DOHH2 (cell line): ENCODE measurements at regions not wholly inside any gene's neighbourhood (a gene's known extent, or its start where the extent isn't known, plus 50 kb on each side); places are given as distances from the start of the nearest gene placed in this dataset.

Experiments
- H3F3A ChIP-seq: fragments of 200-600 bp; sonication (generic), shearing (Covaris generic); 2 replicates; pipeline ENCODE4 v1.6.0; 2016; ENCODE audit warnings: antibody characterized with exemption, mild to moderate bottlenecking; ENCODE audit not compliant: control insufficient read depth, insufficient read depth
- H3K27ac ChIP-seq: fragments of 200-600 bp; sonication (generic); 2 replicates; pipeline ENCODE4 v1.5.1; 2014; ENCODE audit warnings: low read depth, mild to moderate bottlenecking, low read length, moderate library complexity
- H3K27me3 ChIP-seq: fragments of 200-600 bp; sonication (generic); 2 replicates; pipeline ENCODE4 v1.6.1; 2014; ENCODE audit warnings: mild to moderate bottlenecking, low read length, mixed read lengths; ENCODE audit not compliant: control insufficient read depth
- H3K36me3 ChIP-seq: fragments of 200-600 bp; sonication (generic); 2 replicates; pipeline ENCODE4 v1.6.1; 2014; ENCODE audit warnings: mild to moderate bottlenecking, low read length, moderate library complexity, mixed read lengths; ENCODE audit not compliant: control insufficient read depth
- H3K4me1 ChIP-seq: fragments of 200-600 bp; sonication (generic); 2 replicates; pipeline ENCODE4 v1.6.1; 2014; ENCODE audit warnings: mild to moderate bottlenecking, low read length, mixed read lengths; ENCODE audit not compliant: control insufficient read depth
- H3K4me2 ChIP-seq: fragments of 200-600 bp; sonication (generic); 2 replicates; pipeline ENCODE4 v1.6.0; 2014; ENCODE audit warnings: mild to moderate bottlenecking, low read length, moderate library complexity
- H3K4me3 ChIP-seq: fragments of 200-600 bp; sonication (generic); 2 replicates; pipeline ENCODE4 v1.5.1; 2014; ENCODE audit warnings: mild to moderate bottlenecking, low read length, mixed read lengths
- H3K79me2 ChIP-seq: fragments of 200-600 bp; sonication (generic); 2 replicates; pipeline ENCODE4 v1.6.1; 2014; ENCODE audit warnings: mild to moderate bottlenecking, low read length, mixed read lengths; ENCODE audit not compliant: control insufficient read depth
- H3K9me2 ChIP-seq: fragments of 200-600 bp; sonication (generic); replicated peaks from 2 replicates; pipeline ENCODE4 v1.6.1; 2014; ENCODE audit warnings: mild to moderate bottlenecking, low read length, mixed read lengths; ENCODE audit not compliant: control insufficient read depth
- H3K9me3 ChIP-seq: fragments of 200-600 bp; sonication (generic); 2 replicates; pipeline ENCODE4 v1.6.1; 2014; ENCODE audit warnings: antibody characterized with exemption, low read length, mixed read lengths; ENCODE audit not compliant: control insufficient read depth, insufficient read depth
- H4K20me1 ChIP-seq: fragments of 200-600 bp; sonication (generic); 2 replicates; pipeline ENCODE4 v1.6.0; 2014; ENCODE audit warnings: low read depth, mild to moderate bottlenecking, antibody characterized with exemption, low read length, moderate library complexity; ENCODE audit not compliant: control insufficient read depth, insufficient read depth
- EZH2phosphoT487 ChIP-seq: fragments of 200-600 bp; sonication (generic); IDR thresholded peaks from 2 replicates; pipeline ENCODE4 v1.6.1; 2017; ENCODE audit warnings: borderline replicate concordance, mild to moderate bottlenecking, antibody characterized with exemption, low read length, moderate library complexity, mixed read lengths
- TF ChIP-seq, protein P1 (sequence below): fragments of 200-600 bp; sonication (generic); IDR thresholded peaks from one replicate; pipeline ENCODE4 v1.5.1; 2014; ENCODE audit warnings: antibody characterized with exemption, mild to moderate bottlenecking, low read depth, low read length; ENCODE audit not compliant: poor library complexity, severe bottlenecking

DNA sequence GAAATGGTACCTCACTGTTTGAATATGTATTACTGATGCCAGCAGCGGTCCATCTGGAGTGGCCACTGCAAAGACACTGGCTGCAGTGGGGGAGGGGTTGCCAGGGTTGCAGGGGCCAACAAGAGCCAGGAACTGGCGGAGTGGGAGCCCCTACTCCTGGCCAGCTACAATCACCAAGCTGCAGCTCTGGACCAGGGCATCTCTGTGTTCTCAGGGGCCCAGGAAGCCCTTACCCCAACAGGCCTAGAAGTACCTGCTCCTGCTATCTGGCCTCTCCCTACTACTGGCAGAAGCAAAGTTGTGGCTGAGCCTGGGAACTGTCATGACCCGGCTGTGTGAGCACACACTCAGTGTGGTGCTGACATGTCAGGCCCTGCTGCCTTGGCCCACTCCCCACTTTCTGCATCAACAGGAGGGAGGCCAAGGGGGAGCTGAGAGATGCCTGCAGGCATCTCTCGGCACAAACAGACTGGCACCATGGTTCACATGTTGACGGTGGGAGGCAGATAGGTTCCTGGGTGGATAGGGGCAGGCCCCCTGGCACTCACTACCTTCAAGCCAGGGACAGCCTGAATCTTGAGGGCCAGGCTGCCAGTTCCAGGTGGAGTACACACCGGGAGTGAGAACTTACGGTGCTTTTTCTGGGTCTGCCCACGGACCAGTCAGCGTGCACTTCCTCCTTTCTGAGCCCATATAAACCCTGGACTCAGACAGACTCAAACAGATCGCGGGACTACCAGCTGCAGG, 1188.0 kb downstream of the GRIK2 start:
- Histone ChIP-seq H4K20me1 (no peaks in the 10 kb centered on the region), H3K9me2 (no peaks in the 10 kb centered on the region), H3K27ac (no peak overlapping the region), H3K4me2 (no peak overlapping the region), H3K36me3 (no peaks in the 10 kb centered on the region), H3K79me2 (no peaks in the 10 kb centered on the region), H3K27me3 (no peaks in the 10 kb centered on the region), H3F3A (no peaks in the 10 kb centered on the region), H3K4me1 (no peaks in the 10 kb centered on the region), H3K4me3 (no peak overlapping the region), H3K9me3 (peaks cover 12% of the 10 kb centered on the region; the same call in 1 of the 2 replicates)
- TF ChIP-seq, protein P1, sequence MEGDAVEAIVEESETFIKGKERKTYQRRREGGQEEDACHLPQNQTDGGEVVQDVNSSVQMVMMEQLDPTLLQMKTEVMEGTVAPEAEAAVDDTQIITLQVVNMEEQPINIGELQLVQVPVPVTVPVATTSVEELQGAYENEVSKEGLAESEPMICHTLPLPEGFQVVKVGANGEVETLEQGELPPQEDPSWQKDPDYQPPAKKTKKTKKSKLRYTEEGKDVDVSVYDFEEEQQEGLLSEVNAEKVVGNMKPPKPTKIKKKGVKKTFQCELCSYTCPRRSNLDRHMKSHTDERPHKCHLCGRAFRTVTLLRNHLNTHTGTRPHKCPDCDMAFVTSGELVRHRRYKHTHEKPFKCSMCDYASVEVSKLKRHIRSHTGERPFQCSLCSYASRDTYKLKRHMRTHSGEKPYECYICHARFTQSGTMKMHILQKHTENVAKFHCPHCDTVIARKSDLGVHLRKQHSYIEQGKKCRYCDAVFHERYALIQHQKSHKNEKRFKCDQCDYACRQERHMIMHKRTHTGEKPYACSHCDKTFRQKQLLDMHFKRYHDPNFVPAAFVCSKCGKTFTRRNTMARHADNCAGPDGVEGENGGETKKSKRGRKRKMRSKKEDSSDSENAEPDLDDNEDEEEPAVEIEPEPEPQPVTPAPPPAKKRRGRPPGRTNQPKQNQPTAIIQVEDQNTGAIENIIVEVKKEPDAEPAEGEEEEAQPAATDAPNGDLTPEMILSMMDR: no peak
- no peak for TF ChIP-seq EZH2phosphoT487

DNA sequence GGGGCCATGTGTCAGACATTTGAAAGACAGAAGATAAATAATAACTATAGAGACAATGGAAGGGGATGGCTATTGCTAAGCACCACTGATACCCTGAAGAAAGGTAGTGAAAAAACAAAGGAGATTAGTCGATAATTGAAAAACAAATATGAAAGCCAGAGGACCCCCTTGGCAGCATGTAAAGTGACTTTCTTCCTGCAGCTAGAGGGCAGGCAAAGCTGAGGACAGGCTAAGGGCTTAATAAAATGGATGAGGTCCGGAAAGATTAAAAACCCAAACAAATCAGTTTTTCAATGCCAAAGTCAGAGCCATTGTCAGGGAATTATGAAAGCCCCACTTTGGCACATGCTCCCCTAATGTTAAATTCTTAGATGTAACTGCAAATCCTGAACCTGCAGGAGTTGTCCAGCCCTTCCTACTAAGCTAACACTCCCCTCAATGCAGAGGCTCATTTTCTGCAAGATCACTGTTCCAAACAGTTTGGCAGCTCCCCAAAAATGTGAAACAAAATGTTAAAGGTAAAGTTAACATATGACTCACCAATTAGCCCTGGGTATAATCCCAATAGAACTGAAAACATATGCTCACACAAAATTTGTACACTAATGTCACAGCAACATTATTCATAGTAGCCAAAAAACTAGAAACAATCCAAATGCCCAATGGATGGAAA, 1177.9 kb downstream of the GRIK2 start:
- Histone ChIP-seq H3K9me3 (no peaks in the 10 kb centered on the region), H3K4me2 (no peak overlapping the region), H3K27me3 (no peaks in the 10 kb centered on the region), H3K27ac (no peak overlapping the region), H3K36me3 (no peaks in the 10 kb centered on the region), H3K79me2 (no peaks in the 10 kb centered on the region), H3F3A (no peaks in the 10 kb centered on the region), H3K4me1 (no peaks in the 10 kb centered on the region), H4K20me1 (no peaks in the 10 kb centered on the region), H3K4me3 (no peak overlapping the region), H3K9me2 (no peaks in the 10 kb centered on the region)
- TF ChIP-seq EZH2phosphoT487: no peak
- TF ChIP-seq, protein P1: no peak

DNA sequence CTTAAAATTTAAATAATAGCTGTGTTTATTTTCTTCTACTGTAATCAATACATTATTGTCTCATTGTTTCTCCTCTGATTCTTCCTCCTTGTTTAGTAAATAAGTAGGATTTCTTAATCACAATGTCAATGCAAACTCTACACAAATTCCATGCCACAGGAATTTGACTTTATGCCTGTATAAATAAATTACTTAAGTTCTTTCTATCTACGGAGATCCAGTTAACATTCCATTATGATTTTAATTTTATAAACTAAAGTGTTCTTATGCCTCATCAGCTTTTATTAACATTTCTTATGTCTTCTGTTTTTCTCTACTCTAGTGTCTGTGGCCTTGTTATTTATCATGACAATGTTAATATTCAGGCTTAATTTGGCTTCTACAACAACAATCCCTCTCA, 1169.2 kb downstream of the GRIK2 start:
- Histone ChIP-seq H3K4me1 (no peaks in the 10 kb centered on the region), H3K27ac (no peak overlapping the region), H3F3A (no peaks in the 10 kb centered on the region), H3K27me3 (no peaks in the 10 kb centered on the region), H4K20me1 (no peaks in the 10 kb centered on the region), H3K4me2 (no peak overlapping the region), H3K9me2 (no peaks in the 10 kb centered on the region), H3K4me3 (no peak overlapping the region), H3K36me3 (0 out of 2 replicates have a peak, but pooled peaks cover 5% of the 10 kb centered on the region), H3K79me2 (no peaks in the 10 kb centered on the region), H3K9me3 (no peaks in the 10 kb centered on the region)
- no peak for TF ChIP-seq EZH2phosphoT487
- TF ChIP-seq, protein P1: no peak
